ENCODE measurements at regions not wholly inside any gene's neighbourhood (a gene's known extent, or its start where the extent isn't known, plus 50 kb on each side); places are given as distances from the start of the nearest gene placed in this dataset.
"Not testable (repeated sequence)": the region's sequence is repeated elsewhere in the genome, so short reads cannot be mapped to it uniquely, and the experiment has no call there.

DNA sequence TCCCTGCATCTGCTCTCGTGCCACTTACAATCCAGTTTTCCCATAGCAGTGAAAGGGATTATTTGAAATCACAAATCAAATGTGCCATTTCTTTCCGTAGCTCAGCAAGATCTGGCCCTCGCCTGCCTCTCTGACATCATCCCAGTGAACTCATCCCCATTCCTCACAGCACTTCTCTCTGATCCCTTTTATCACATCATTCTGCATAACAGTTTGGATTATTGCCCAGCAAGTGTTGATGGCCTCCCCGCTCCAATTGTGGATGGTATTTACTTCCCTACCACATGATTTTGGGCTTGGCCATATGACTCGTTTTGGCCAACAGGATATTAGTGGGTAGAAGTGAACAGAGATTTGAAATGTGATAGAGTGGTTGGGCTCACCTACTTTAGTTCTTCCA lies 185.0 kb downstream of the NPIPA7 start:
- not testable (repeated sequence) for DNase-seq

DNA sequence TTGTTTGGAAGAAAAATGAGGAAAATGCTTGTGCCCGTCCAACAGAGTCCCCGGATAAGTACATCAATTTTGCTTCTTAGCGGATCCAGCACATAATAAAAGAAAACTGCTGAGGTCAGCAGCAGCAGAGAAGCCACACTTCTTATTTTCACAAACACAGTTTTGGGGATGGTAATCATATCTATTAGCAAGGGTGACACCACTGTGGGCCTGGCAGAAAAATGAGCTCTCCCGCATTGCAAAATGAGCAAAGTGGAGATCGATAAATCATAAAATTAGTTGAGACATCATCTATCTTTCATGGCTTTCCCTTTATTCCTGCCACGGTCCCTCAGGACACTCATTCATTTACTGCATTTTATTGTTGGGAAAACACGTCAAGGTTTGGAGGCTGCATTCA lies 186.4 kb downstream of the NPIPA7 start:
- DNase-seq, result not testable (repeated sequence)

DNA sequence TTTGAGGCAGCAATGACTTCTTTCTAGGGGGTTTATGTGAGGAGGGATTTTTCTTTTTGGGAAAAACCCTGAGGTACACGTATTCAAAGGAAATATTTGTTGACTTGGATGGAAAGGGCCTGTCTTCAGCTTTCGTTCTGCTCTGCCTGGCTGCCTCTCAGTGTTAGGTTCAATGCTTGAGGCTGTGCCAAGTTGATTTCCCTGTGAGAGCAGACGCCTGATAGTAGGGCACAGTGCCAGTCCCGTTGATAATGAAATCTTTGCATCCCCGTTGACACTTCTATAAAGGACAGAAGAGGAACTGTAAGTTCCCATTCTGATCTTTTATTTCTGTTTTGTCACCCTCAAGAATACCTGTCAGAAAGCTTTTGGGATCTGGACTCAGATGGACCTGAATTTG lies 191.1 kb downstream of the NPIPA7 start:
- not testable (repeated sequence) for DNase-seq

DNA sequence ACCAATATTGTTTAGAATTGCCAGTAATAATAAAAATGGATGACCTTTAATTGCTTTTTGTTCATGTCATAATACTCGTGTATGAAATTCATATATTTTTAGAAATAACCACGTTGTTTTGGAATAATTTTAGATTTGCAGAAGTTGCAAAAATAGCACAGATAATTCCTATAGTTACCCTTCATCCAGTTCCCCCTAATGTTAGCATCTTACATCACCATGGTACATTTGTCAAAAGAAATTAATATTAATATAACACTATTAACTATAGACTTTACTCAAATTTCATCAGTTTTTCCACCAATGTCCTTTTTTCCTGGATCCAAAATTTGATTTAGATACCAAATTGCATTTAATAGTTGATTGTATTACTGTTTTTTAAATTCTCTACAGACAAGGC lies 191.9 kb downstream of the NPIPA7 start:
- not testable (repeated sequence) for DNase-seq

DNA sequence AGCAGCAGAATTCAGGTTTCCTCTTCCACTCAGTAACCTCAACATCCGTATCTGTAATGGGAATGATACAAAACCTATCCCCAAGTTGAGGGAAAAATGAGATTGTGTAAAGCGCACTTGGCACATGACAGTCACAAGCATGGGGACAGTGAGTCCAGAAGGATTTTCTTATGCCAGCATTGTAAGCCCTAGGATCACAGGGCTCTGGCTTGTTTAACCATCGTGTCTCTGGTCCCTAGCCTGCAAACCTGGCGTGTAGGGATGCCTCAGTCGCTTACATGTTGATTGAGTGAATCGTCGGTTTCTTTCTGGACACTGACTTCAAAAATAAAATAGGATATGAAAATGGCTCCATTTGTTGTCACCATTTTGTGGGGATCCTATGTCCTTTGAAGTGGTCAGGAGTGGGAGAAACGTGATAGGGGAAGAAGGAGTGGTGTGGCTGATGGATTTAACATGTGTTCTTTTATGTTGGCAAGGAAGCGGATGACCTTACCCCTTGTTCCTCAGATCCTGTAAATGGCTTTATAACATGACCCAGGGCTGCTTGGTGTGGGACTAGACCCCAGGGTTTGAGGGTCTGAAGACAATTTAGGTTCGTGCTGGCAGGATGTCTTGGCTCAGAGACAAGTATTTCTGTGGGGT lies 193.3 kb downstream of the NPIPA7 start:
- not testable (repeated sequence) for DNase-seq

DNA sequence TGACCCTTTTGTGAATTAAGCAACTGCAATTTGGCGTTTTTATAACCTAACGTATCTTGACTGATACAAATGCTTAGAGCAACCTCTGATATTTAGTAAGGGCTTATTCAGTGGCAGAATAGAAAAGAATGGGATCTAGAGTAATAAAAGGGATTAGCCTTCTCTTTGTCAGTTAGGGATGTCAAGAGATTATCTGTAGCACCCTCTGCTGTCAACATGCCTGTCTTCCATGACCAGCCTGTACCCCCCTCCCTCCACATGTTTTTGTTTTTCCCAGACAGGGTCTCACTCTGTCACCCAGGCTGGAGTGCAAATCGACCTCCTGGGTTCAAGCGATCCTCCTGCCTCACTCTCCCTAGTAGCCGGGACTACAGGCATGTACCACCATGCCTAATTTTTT lies 198.1 kb downstream of the NPIPA7 start:
- not testable (repeated sequence) for DNase-seq

DNA sequence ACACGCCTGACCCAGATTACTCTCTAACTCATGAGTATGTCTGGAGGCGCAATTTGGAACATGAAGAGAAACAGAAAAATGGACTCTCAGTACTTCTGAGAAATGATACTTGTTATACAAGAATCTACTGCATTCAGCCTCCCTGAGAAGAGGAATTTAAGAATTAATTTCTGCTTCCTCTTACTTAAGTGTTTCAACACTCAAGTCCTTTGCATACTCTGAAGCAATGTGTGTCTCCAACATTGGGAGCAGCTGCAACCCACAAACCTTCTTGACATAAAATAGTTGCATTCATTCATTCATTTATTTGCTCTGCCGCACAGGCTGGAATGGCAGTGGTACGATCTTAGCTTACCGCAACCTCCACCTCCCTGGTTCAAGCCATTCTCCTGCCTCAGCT lies 199.8 kb downstream of the NPIPA7 start:
- DNase-seq, result no peak

DNA sequence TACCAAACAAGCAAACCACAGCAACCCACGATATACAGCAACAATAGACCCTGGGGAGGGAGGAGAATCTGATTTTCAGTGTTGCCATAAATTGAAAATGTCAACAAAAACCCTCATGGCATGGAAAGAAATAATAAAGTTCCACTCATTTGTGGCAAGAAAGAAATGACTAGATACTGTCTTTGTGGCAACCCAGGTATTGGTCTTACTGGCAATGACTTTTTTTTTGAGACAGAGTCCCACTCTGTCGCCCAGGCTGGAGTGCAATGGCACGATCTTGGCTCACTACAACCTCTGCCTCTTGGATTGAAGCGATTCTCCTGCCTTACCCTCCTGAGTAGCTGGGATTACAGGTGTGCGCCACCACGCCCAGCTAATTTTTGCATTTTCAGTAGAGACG lies 204.0 kb downstream of the NPIPA7 start:
- DNase-seq, result not testable (repeated sequence)

DNA sequence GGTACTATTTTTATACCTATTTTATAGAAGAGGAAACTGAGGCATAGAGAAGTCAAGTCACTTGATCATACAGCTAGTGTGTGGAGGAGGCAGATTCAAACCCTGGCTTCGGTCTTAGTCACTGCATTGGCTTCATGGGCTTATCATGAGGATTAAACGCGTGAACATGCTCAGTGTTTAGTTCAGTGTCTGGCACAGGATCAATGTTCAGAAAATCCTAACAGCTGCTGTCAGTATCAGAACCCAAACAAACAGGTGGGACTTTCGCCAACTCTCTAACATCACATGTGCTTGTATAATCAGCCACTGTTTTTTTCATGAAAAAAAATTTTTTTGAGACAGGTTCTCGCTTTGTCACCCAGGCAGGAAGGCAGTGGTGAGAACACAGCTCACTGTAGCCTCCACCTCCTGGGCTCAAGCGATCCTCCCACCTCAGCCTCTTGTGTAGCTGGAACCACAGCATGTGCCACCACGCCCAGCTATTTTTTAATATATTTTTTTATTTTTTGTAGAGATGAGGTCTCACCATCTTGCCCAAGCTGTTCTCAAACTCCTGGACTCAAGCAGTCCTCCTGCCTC lies 207.2 kb downstream of the NPIPA7 start:
- DNase-seq, result not testable (repeated sequence)

DNA sequence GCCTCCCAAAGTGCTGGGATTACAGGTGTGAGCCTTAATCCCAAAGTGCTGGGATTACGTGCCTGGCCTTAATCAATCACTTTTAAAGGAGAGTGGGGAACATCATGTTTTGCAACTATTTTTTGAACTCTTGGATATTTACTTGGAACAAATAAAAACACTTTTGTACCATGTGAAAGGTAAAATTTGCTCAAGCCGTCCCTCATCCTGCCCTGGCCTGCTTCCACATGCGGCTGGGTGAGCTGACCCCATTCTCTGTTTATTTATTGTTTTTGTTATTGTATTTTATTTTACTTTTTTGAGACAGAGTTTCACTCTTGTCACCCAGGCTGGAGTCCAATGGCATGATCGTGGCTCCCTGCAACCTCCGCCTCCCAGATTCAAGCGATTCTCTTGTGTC lies 208.0 kb downstream of the NPIPA7 start:
- not testable (repeated sequence) for DNase-seq

DNA sequence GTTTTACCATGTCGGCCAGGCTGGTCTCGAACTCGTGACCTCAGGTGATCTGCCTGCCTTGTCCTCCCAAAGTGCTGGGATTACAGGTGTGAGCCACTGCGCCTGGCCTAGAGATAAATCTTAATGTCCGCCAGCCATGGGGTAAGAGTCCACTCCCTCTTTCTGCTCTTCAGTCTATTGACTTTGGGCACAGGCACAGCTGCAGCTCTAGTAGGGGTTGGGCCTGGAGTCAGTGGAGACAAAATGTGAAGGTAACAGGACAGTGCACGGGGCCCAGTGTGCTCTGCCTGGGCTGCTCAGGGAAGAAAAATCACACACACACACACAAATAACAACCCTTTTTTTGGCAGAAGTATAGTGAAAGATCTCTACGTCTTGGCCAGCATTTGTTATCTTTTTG lies 209.5 kb downstream of the NPIPA7 start:
- not testable (repeated sequence) for DNase-seq

DNA sequence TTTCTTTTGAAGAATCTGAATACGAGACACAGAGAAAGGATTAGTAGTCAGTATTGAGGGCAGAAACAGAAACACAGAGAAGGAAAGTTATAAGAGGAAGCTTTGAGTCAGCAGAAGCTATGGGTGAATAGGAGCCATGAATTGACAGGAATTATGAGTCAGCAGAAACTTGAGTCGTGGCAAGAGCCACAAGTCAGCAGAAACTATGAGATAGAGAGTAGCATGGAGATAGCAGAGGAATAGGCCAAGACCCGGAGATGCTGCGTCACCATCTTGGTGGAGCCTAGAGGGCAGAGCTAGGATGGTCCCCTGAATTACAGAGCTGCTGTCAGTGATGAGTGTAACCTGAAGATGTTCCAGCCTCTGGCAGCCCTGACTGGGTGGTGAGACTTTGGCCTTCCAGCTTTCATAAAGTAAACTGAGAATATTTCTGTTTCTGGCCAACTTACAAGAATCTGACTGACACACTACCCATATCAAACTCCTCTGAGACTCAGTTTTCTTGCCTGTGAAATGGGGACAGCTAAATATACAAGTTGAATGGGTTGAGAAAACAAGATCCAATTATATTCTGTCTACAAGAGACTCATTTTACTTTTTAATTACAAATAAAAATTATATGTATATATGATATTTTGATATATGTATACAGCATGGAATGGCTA lies 211.8 kb downstream of the NPIPA7 start:
- DNase-seq, result not testable (repeated sequence)

DNA sequence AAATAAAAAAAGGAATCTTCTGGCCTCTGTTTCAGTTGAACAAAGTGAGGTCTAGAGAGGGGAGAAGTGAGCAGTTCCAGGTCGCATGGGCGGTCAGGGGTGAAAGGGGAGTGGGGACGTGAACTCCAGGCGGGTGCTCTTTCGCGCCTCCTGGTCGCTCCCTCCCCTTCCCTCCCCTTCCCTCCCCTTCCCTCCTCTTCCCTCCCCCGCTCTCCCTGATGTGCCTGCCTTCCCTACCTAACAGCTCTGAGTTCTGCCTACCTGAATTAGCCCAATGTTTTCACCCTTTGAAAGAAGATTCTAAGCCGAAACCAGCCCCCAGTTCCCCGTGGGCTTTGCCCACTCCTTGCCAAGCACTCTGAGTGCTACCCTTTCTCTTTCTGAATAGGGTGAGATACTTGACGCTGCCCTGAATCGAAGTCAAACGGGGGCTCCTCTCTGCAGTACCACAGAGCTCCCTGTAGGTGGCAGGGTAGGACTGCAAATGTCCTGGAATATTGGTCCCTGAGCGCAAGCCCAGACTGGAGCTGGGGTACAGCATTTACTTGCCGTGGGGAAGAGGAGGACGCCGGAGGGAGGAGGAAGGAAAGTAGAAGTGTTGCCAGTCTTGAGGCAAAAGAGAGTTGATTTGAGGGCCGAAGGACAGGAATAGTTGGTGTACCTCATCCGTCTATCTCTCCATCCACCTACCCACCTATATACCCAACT lies 214.4 kb downstream of the NPIPA7 start:
- peak; percentile 52 for DNase-seq

DNA sequence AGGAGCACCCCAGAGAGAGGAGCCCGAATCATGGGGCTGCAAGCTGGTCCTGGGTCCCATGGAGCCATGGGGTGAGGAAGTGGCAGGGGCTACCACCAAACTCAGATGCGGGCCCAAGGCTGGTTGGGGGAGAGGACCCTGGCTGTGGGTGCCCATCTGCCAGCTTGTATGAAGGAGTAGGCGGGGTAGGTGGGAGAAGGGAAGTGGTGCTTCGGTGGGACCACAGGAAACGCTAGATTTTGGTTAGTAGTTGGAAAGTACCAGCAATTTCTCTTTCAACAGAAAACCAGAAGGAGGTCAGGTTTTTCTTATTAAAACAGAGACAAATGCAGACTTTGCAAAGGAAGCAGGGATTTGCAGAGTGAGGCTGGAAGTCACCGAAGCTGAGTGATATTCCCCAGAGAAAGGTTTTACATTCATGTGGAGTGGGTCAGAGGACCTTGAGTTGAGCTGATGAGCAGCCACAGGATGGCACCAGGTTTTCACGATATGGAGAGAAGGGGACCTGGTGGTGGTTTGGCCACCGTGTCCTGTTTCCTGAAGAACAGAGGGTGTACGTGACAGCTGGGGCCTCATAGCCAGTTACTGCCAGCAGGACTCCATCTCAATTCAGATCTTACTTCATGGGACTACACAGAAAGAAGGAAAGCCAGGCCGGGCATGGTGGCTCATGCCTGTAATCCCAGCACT lies 216.2 kb downstream of the NPIPA7 start:
- not testable (repeated sequence) for DNase-seq

DNA sequence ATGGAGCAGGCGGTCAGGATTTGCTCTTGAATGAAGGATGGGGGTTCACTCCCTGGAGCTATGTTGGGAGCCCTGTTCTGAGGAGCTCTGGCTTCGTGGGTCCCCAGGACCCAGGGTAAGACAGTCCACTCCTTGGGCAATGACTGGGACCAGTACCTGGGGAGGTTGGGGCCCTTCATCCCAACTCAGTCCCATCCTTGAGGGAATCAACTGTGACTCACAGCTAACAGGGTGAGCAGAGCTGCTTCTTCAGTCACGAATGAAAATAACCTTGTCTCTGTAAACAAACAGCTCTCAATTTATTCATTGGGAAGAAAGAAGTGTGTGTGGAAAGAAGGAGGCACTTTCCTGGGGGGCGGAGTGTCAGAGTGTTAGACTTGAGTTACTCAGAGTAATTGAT lies 222.3 kb downstream of the NPIPA7 start:
- not testable (repeated sequence) for DNase-seq

DNA sequence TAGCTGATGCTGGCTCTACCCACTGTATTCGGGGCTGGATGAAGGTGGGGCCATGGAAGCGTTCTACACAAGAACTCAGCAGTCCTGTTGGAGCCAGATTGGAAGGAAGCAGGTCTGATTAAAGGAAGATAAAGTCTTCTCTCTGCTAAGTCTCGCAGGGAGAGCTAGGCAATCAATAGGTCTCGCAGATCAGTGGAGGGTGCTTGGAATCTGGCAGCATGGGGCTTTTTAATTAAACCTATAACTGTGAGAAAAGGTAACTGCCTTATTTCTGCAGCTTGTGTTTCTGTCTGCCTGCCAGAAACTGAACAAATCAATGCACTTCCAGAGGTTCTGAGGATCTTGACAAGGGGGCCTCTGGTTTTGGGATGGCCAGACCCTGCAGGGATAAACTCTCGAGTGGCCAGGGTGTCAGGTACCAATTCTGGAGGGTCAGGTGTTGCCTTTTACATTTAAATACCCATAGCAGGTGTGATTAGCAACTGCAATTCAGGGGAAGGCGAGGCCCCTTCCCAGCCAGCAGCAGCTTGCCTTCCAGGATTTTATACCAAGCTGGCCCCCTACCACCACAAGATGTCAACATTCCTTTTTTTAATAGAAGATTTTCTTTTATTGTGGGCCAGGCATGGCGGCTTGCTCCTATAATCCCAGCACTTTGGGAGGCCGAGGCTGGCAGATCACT lies 228.6 kb downstream of the NPIPA7 start:
- not testable (repeated sequence) for DNase-seq

DNA sequence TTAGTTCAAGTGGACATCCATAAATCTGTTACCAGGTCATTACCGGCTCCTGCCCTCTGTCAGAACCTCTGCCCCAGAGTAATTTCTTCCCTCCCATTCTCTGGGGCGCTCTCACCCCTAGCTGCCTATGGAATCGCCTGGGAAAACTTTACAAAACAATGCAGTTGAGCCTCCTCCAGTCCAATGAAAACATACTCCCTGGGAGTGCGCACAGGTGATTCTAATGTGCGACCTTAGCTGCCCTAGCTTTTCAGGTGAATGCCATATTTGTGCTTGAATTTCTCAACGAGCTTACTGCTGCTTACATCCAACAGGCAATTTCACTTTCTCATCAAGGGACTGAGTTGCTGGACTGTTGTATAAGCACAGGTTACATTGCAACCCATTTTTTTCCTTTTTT lies 230.7 kb downstream of the NPIPA7 start:
- not testable (repeated sequence) for DNase-seq

DNA sequence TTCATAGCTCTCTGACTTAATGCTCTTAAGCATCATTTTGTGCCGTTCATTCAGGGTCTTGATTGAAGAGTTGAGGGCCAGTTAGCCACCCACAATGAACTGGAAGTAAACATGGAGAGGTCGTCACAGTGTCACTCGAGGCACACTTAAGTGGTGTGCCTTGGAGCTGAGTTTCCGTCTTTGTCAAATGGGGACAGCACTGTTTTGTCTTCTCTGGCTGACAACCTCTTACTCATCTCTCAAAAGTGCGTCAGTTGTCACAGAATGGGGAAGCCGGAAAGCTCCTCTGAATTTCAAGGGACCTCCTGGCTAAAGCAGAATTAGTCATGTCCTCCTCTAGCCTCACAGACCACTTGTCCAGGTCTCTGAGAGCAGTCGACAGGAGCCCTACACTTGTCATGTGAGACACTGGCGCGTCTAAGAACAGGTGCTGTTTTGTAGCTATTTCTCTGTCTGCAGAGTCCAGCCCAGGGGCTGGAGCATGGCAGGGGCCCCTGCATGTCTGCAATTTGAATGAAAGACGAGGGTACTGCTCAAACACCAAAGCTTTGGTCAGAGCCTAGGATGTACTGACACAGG lies 231.5 kb downstream of the NPIPA7 start:
- DNase-seq, result not testable (repeated sequence)

DNA sequence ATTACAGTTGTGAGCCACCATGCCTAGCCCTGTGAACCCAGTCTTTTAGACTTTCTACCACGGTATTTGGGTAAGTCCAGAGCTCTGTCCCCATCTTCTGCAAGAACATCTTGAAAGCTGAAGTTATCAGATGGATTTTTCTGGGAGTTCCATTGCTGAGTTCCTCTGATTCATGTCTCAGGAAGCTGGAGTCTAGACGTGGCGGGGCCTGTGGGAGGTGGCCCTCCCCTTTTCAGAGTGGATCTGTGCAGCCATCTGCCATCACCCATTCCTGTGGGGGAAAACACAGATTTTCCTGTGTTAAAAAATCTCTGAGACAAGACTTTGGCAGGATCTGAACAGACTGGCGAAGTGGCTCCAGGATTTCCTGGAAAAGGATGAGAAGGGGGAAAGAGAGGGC lies 234.3 kb downstream of the NPIPA7 start:
- not testable (repeated sequence) for DNase-seq

DNA sequence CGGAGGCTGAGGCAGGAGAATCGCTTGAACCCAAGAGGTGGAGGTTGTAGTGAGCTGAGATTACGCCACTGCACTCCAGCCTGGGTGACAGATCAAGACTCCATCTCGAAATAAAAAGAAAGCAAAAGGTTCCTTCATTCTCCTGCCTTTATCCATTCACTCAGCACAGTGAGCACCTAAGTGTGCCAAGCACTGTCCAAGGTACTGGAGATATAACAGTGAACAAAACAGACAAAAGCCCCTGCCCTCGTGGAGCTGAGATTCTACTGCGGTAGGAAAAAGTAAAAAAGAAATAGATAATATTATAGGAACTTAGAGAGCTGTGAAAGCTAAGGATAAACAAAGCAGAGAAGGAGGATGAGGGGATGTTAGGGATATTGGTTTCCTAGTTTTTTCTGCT lies 235.5 kb downstream of the NPIPA7 start:
- DNase-seq, result not testable (repeated sequence)

DNA sequence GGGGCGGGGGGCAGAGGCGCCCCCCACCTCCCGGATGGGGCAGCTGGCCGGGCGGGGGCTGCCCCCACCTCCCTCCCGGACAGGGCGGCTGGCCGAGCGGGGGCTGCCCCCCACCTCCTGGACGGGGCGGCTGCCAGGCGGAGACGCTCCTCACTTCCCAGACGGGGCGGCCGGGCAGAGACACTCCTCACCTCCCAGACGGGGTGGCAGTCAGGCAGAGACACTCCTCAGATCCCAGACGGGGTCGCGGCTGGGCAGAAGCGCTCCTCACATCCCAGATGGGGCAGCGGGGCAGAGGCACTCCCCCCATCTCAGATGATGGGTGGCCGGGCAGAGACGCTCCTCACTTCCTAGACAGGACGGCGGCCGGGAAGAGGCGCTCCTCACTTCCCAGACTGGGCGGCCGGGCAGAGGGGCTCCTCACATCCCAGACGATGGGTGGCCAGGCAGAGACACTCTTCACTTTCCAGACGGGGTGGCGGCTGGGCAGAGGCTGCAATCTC lies 240.1 kb downstream of the NPIPA7 start:
- DNase-seq, result not testable (repeated sequence)

DNA sequence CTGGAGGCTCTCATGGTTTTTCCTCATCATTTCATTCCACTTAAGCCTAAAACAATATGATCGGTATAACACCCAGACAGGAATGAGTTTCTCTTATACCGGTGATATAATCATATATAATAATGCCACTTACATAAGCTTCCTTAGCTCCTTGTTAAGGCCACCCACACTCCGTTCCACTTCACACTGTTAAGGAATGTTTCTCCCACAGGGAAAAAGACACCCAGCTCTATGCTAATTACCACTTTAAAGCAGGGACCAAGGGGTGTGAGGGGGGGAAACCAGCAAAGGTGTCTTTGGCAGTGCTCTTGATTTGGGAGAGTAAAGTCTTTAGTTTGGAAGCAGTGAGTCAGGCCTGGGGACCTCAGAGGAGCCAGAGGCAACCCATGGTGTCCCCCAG lies 245.4 kb downstream of the NPIPA7 start:
- DNase-seq, result not testable (repeated sequence)
